OCI-LY1 (cell line): ENCODE measurements at regions not wholly inside any gene's neighbourhood (a gene's known extent, or its start where the extent isn't known, plus 50 kb on each side); places are given as distances from the start of the nearest gene placed in this dataset.

Experiments
- EZH2 ChIP-seq: fragments of 200-600 bp; sonication (generic), shearing (Covaris generic); IDR thresholded peaks from 2 replicates; pipeline ENCODE4 v1.8.0; 2017; ENCODE audit warnings: borderline replicate concordance, mixed run types, mild to moderate bottlenecking, antibody characterized with exemption, low read length, moderate library complexity, mixed read lengths
- TF ChIP-seq, protein P1 (sequence below): fragments of 200-600 bp; sonication (generic), shearing (Covaris generic); IDR thresholded peaks from 2 replicates; pipeline ENCODE4 v1.5.1; 2017; ENCODE audit warnings: mild to moderate bottlenecking, antibody characterized with exemption, low read length, moderate library complexity, mixed read lengths

- TF ChIP-seq EZH2, result no peak
- TF ChIP-seq, protein P1, sequence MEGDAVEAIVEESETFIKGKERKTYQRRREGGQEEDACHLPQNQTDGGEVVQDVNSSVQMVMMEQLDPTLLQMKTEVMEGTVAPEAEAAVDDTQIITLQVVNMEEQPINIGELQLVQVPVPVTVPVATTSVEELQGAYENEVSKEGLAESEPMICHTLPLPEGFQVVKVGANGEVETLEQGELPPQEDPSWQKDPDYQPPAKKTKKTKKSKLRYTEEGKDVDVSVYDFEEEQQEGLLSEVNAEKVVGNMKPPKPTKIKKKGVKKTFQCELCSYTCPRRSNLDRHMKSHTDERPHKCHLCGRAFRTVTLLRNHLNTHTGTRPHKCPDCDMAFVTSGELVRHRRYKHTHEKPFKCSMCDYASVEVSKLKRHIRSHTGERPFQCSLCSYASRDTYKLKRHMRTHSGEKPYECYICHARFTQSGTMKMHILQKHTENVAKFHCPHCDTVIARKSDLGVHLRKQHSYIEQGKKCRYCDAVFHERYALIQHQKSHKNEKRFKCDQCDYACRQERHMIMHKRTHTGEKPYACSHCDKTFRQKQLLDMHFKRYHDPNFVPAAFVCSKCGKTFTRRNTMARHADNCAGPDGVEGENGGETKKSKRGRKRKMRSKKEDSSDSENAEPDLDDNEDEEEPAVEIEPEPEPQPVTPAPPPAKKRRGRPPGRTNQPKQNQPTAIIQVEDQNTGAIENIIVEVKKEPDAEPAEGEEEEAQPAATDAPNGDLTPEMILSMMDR, result no peak
These were observed 239.6 kb upstream of the DEFB112 start for GRCh38 chr6:50289366-50289765.
